ENCODE measurements at regions not wholly inside any gene's neighbourhood (a gene's known extent, or its start where the extent isn't known, plus 50 kb on each side); places are given as distances from the start of the nearest gene placed in this dataset.
"Not testable (repeated sequence)": the region's sequence is repeated elsewhere in the genome, so short reads cannot be mapped to it uniquely, and the experiment has no call there.

GRCh38 chr2:129820908-129821307 is 158.6 kb upstream of the RAB6C start:
- H3K4me1 Mint-ChIP-seq: no peaks in the 10 kb centered on the region
- peaks cover 0 to 3% (median 1%) of the 10 kb centered on the region in 7 donors for H3K9me3 Mint-ChIP-seq
- DNase-seq: no peak

DNA sequence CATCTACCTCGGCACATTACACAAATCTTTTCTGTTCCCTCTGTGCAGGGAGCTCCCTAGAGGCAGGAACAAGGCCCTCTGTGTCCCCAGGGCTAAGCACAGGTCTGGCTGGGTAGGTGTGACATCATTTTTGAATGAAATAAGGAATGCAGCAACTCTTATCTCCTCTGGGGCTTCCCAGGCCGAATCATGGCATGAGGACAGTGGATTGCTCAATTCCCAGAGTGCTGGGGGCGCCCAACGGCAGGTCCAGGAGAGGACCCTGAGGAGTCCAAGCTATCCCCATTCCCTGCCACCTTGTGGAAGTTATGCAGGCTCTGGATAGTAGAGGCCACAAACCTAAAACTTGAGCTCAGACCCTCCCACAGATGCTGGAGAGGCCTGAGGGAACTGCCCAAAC is 158.0 kb upstream of the RAB6C start:
- no peak overlapping the region for H3K4me3 ChIP-seq (ENCODE audit: low read depth, low read length)
- H3K27ac ChIP-seq (ENCODE audit: insufficient read depth, low read length, poor library complexity, severe bottlenecking): no peak overlapping the region
- H3K27me3 Mint-ChIP-seq: no peaks in the 10 kb centered on the region
- no peaks in the 10 kb centered on the region for H3K4me1 ChIP-seq (ENCODE audit: control insufficient read depth, insufficient read depth, low read length, poor library complexity, severe bottlenecking)
- no peaks in the 10 kb centered on the region for H3K4me1 Mint-ChIP-seq
- no peaks in the 10 kb centered on the region for H3K9me3 ChIP-seq (ENCODE audit: control insufficient read depth in 2 of 2, low read length in 2 of 2)
- H3K27me3 ChIP-seq (ENCODE audit: control insufficient read depth, insufficient read depth, low read length): no peaks in the 10 kb centered on the region
- H3K36me3 Mint-ChIP-seq: no peaks in the 10 kb centered on the region
- ATAC-seq (ENCODE audit: low read depth in 2 of 2) (no peak), DNase-seq (no peak)
- no peak overlapping the region for H3K4me3 Mint-ChIP-seq
- no peaks in the 10 kb centered on the region for H3K36me3 ChIP-seq (ENCODE audit: control insufficient read depth, insufficient read depth, low read length)
- no peaks in the 10 kb centered on the region for H3K9me3 Mint-ChIP-seq
- H3K27ac Mint-ChIP-seq: no peak overlapping the region

More at GRCh38 chr2:129820908-129821307, 158.6 kb upstream of the RAB6C start:
- no peaks in the 10 kb centered on the region for H3K36me3 ChIP-seq (ENCODE audit: control insufficient read depth, insufficient read depth, low read length)
- no peak overlapping the region for H3K4me3 ChIP-seq (ENCODE audit: low read depth, low read length)
- no peak overlapping the region for H3K27ac ChIP-seq (ENCODE audit: insufficient read depth, low read length, poor library complexity, severe bottlenecking)
- H3K9me3 ChIP-seq (ENCODE audit: control insufficient read depth in 2 of 2, low read length in 2 of 2): no peaks in the 10 kb centered on the region
- Mint-ChIP-seq H3K36me3 (no peaks in the 10 kb centered on the region), H3K4me3 (no peak overlapping the region), H3K27me3 (no peaks in the 10 kb centered on the region), H3K27ac (no peak overlapping the region)
- ATAC-seq (ENCODE audit: low read depth in 2 of 2): no peak
- no peaks in the 10 kb centered on the region for H3K27me3 ChIP-seq (ENCODE audit: control insufficient read depth, insufficient read depth, low read length)
- no peaks in the 10 kb centered on the region for H3K4me1 ChIP-seq (ENCODE audit: control insufficient read depth, insufficient read depth, low read length, poor library complexity, severe bottlenecking)

DNA sequence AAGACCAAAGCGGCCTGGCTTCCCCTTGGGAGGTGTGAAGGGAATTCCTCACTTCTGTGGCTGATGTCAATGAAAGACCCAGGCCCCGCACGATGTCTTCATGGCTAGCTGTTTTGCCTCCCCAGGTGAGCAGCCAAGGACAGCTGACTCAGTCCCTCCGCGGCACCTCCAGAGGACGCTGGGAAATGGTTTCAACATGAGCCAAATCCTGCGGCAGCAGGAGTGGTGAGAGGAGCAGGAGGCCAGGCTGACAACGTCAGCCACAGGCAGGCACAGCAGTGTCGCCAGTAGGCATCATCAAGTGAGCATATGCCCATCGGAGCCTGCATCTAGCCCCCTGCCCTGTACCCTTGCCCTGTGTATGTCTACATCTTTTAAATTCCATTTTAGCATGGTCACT is 156.4 kb upstream of the RAB6C start:
- no peaks in the 10 kb centered on the region for H3K9me3 ChIP-seq (ENCODE audit: control insufficient read depth in 2 of 2, low read length in 2 of 2)
- H3K27me3 ChIP-seq (ENCODE audit: control insufficient read depth, insufficient read depth, low read length): no peaks in the 10 kb centered on the region
- Mint-ChIP-seq H3K27me3 (no peaks in the 10 kb centered on the region), H3K36me3 (no peaks in the 10 kb centered on the region), H3K9me3 (peaks cover 0 to 2% (median 0%) of the 10 kb centered on the region in 7 donors), H3K27ac (no peak overlapping the region), H3K4me1 (no peaks in the 10 kb centered on the region), H3K4me3 (no peak overlapping the region)
- H3K27ac ChIP-seq (ENCODE audit: insufficient read depth, low read length, poor library complexity, severe bottlenecking): no peak overlapping the region
- H3K4me1 ChIP-seq (ENCODE audit: control insufficient read depth, insufficient read depth, low read length, poor library complexity, severe bottlenecking): no peaks in the 10 kb centered on the region
- DNase-seq: no peak
- no peak overlapping the region for H3K4me3 ChIP-seq (ENCODE audit: low read depth, low read length)
- ATAC-seq (ENCODE audit: low read depth in 2 of 2): no peak
- H3K36me3 ChIP-seq (ENCODE audit: control insufficient read depth, insufficient read depth, low read length): no peaks in the 10 kb centered on the region

DNA sequence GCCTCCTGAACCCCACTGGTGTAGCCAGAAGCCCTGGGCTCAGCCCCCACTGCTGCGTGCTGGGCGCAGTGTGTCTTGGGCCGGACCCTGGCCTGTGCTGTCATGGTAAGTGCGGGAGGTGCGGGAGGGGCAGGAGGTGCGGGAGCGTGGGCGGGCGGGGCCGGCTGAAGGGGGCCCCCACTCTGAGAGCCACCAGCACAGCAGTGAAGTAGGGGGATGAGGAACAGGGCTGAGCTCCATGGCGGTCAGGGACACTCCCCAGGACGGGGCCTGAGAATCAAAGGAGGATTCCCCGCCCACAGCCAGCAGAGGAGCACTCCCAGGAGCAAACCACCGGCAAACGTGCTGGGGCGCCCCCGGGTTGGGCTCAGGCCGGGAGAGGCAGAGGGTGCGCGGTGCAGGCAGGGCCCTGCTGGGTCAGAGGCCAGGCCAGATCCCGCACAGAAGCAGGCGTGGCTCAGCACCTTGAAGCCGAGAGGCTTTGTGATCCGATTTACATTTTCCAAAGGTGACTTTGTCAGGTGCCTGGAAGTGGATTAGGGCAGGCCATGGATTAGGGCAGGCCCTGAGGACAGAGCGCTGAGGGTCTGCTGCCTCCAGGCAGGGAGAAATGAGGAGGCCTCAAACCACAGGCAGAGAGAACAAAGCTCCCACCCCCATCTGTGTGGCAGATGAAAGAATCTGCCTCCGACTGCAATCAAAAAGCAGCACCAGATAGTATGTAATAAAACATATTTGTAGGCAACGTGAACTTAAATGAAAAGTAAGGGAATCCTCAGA is 152.0 kb upstream of the RAB6C start:
- Mint-ChIP-seq H3K9me3 (peaks cover 0 to 8% (median 4%) of the 10 kb centered on the region in 7 donors), H3K4me3 (no peak overlapping the region), H3K27me3 (no peaks in the 10 kb centered on the region), H3K4me1 (no peaks in the 10 kb centered on the region), H3K36me3 (peaks cover 4% of the 10 kb centered on the region), H3K27ac (peak overlapping the region in 1 of 3 donors; percentile 67)
- DNase-seq (no peak), ATAC-seq (ENCODE audit: low read depth in 2 of 2) (no peak)
- H3K36me3 ChIP-seq (ENCODE audit: control insufficient read depth, insufficient read depth, low read length): no peaks in the 10 kb centered on the region
- H3K4me3 ChIP-seq (ENCODE audit: low read depth, low read length): no peak overlapping the region
- no peak overlapping the region for H3K27ac ChIP-seq (ENCODE audit: insufficient read depth, low read length, poor library complexity, severe bottlenecking)
- no peaks in the 10 kb centered on the region for H3K9me3 ChIP-seq (ENCODE audit: control insufficient read depth in 2 of 2, low read length in 2 of 2)
- H3K4me1 ChIP-seq (ENCODE audit: control insufficient read depth, insufficient read depth, low read length, poor library complexity, severe bottlenecking): no peaks in the 10 kb centered on the region
- H3K27me3 ChIP-seq (ENCODE audit: control insufficient read depth, insufficient read depth, low read length): peaks cover 1% of the 10 kb centered on the region

DNA sequence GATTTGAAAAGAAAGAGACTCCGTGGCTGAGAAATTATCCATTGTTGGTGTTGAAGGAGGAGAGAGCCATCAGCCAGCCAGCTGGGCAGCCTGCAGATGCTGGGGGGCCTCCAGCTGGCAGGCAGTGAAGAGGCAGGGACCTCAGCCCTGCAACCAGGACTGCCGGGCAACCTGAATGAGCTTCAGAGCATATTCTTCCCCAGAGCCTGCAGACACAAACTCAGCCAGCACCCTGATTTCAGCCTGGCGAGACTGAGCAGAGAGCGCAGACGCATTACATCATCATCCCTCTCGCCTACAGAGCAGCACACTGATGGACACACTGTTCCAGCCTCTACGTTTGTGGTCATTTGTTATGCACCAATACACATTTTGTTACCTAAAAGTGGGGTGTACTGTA is 150.7 kb upstream of the RAB6C start:
- no peak overlapping the region for H3K27ac Mint-ChIP-seq
- H3K27ac ChIP-seq (ENCODE audit: insufficient read depth, low read length, poor library complexity, severe bottlenecking): no peak overlapping the region
- H3K36me3 ChIP-seq (ENCODE audit: control insufficient read depth, insufficient read depth, low read length): no peaks in the 10 kb centered on the region
- H3K4me1 Mint-ChIP-seq: no peaks in the 10 kb centered on the region
- peaks cover 0 to 8% (median 4%) of the 10 kb centered on the region in 7 donors for H3K9me3 Mint-ChIP-seq
- no peaks in the 10 kb centered on the region for H3K4me1 ChIP-seq (ENCODE audit: control insufficient read depth, insufficient read depth, low read length, poor library complexity, severe bottlenecking)
- ATAC-seq (ENCODE audit: low read depth in 2 of 2): no peak
- H3K9me3 ChIP-seq (ENCODE audit: control insufficient read depth in 2 of 2, low read length in 2 of 2): no peaks in the 10 kb centered on the region
- H3K36me3 Mint-ChIP-seq: peaks cover 4% of the 10 kb centered on the region
- H3K4me3 Mint-ChIP-seq: no peak overlapping the region
- no peaks in the 10 kb centered on the region for H3K27me3 Mint-ChIP-seq
- no peak overlapping the region for H3K4me3 ChIP-seq (ENCODE audit: low read depth, low read length)
- H3K27me3 ChIP-seq (ENCODE audit: control insufficient read depth, insufficient read depth, low read length): peaks cover 1% of the 10 kb centered on the region
- no peak for DNase-seq

DNA sequence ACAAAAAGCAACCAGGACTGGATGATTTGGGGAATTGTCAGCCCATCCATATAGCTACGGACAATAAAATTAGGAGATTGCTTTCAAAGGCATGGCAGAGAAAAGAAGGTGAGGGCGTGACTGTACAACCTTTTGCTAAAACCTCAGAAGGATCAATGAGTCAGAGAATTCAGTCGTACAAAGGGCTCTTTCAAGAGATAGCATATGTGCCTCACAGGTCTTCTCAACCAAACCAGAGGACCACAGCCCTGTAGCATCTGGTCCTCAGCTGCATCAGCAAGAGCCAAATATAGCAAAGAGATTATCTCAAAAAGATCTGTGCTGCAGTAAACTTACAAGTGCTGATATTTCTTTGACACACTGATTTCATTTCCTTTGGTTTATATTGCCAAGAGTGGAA is 149.9 kb upstream of the RAB6C start:
- DNase-seq (no peak), ATAC-seq (ENCODE audit: low read depth in 2 of 2) (no peak)
- Mint-ChIP-seq H3K4me1 (no peaks in the 10 kb centered on the region), H3K36me3 (peaks cover 4% of the 10 kb centered on the region), H3K4me3 (no peak overlapping the region), H3K9me3 (peaks cover 0 to 8% (median 4%) of the 10 kb centered on the region in 7 donors), H3K27me3 (no peaks in the 10 kb centered on the region), H3K27ac (no peak overlapping the region)
- Histone ChIP-seq H3K4me3 (ENCODE audit: low read depth, low read length) (no peak overlapping the region), H3K9me3 (ENCODE audit: control insufficient read depth in 2 of 2, low read length in 2 of 2) (no peaks in the 10 kb centered on the region), H3K36me3 (ENCODE audit: control insufficient read depth, insufficient read depth, low read length) (no peaks in the 10 kb centered on the region), H3K27me3 (ENCODE audit: control insufficient read depth, insufficient read depth, low read length) (peaks cover 1% of the 10 kb centered on the region), H3K4me1 (ENCODE audit: control insufficient read depth, insufficient read depth, low read length, poor library complexity, severe bottlenecking) (no peaks in the 10 kb centered on the region), H3K27ac (ENCODE audit: insufficient read depth, low read length, poor library complexity, severe bottlenecking) (no peak overlapping the region)

GRCh38 chr2:129831018-129831417 is 148.4 kb upstream of the RAB6C start:
- no peak for DNase-seq
- ATAC-seq (ENCODE audit: low read depth in 2 of 2): no peak
- H3K27me3 ChIP-seq (ENCODE audit: control insufficient read depth, insufficient read depth, low read length): peaks cover 1% of the 10 kb centered on the region
- H3K9me3 Mint-ChIP-seq: peaks cover 0 to 8% (median 4%) of the 10 kb centered on the region in 7 donors
- no peaks in the 10 kb centered on the region for H3K4me1 ChIP-seq (ENCODE audit: control insufficient read depth, insufficient read depth, low read length, poor library complexity, severe bottlenecking)
- H3K27ac ChIP-seq (ENCODE audit: insufficient read depth, low read length, poor library complexity, severe bottlenecking): no peak overlapping the region
- no peaks in the 10 kb centered on the region for H3K36me3 ChIP-seq (ENCODE audit: control insufficient read depth, insufficient read depth, low read length)
- no peaks in the 10 kb centered on the region for H3K9me3 ChIP-seq (ENCODE audit: control insufficient read depth in 2 of 2, low read length in 2 of 2)
- no peaks in the 10 kb centered on the region for H3K4me1 Mint-ChIP-seq
- H3K4me3 Mint-ChIP-seq: no peak overlapping the region
- peaks cover 4% of the 10 kb centered on the region for H3K36me3 Mint-ChIP-seq
- peaks cover 1% of the 10 kb centered on the region for H3K27me3 Mint-ChIP-seq
- no peak overlapping the region for H3K4me3 ChIP-seq (ENCODE audit: low read depth, low read length)
- no peak overlapping the region for H3K27ac Mint-ChIP-seq

- not testable (repeated sequence) for H3K4me1 Mint-ChIP-seq; H3K36me3 ChIP-seq (ENCODE audit: control insufficient read depth, insufficient read depth, low read length); H3K4me3 ChIP-seq (ENCODE audit: low read depth, low read length); H3K9me3 Mint-ChIP-seq; H3K27me3 Mint-ChIP-seq; H3K9me3 ChIP-seq (ENCODE audit: control insufficient read depth in 2 of 2, low read length in 2 of 2); ATAC-seq (ENCODE audit: low read depth in 2 of 2); H3K4me1 ChIP-seq (ENCODE audit: control insufficient read depth, insufficient read depth, low read length, poor library complexity, severe bottlenecking); H3K27ac Mint-ChIP-seq; H3K27me3 ChIP-seq (ENCODE audit: control insufficient read depth, insufficient read depth, low read length); H3K36me3 Mint-ChIP-seq; DNase-seq; H3K4me3 Mint-ChIP-seq; H3K27ac ChIP-seq (ENCODE audit: insufficient read depth, low read length, poor library complexity, severe bottlenecking)
Measured at GRCh38 chr2:129833465-129833864, 146.0 kb upstream of the RAB6C start.

All from CD4-positive, CD25-positive, alpha-beta regulatory T cell (primary cell).